ENCODE measurements at regions not wholly inside any gene's neighbourhood (a gene's known extent, or its start where the extent isn't known, plus 50 kb on each side); places are given as distances from the start of the nearest gene placed in this dataset.

- TF ChIP-seq CTCF (IDR thresholded peaks at IDR 0.05 in 2 of 3, conservative IDR thresholded peaks at IDR 0.05 in 1 of 3; ENCODE audit: control insufficient read depth in 2 of 3, extremely low read depth in 1 of 3, insufficient read depth in 1 of 3, low read depth in 3 of 3, low read length in 3 of 3), result no peak
- no peak for TF ChIP-seq E2F8 (IDR thresholded peaks at IDR 0.05; ENCODE audit: low read depth, partially characterized antibody)
- TF ChIP-seq POLR2A (IDR thresholded peaks at IDR 0.05; ENCODE audit: low read depth, low read length), result no peak
- no peak for TF ChIP-seq MTA3 (IDR thresholded peaks at IDR 0.05; ENCODE audit: borderline replicate concordance, low read length)
- TF ChIP-seq ZNF217 (IDR thresholded peaks at IDR 0.05), result no peak
- TF ChIP-seq POLR2AphosphoS5 (IDR thresholded peaks at IDR 0.05; ENCODE audit: low read length), result no peak
- no peak for TF ChIP-seq CEBPB (IDR thresholded peaks at IDR 0.05; ENCODE audit: borderline replicate concordance in 1 of 2, low read depth in 2 of 2, low read length in 2 of 2)
- no peak for TF ChIP-seq CBX3 (IDR thresholded peaks at IDR 0.05; ENCODE audit: borderline replicate concordance, low read depth)
- no peak for TF ChIP-seq BMI1 (IDR thresholded peaks at IDR 0.05; ENCODE audit: borderline replicate concordance)
- TF ChIP-seq REST (IDR thresholded peaks at IDR 0.05; ENCODE audit: low read depth, low read length), result no peak
These were observed 158.1 kb downstream of the LHFPL1 start for GRCh38 chrX:112521676-112522075.

All from GM12878 (cell line).